Epithelial cell of esophagus (primary cell): ENCODE measurements at regions not wholly inside any gene's neighbourhood (a gene's known extent, or its start where the extent isn't known, plus 50 kb on each side); places are given as distances from the start of the nearest gene placed in this dataset.

Experiments
- DNase-seq: peaks from one replicate; pipeline ENCODE4 v3.0.0; 2010; ENCODE audit warnings: low read depth
- H3K4me3 ChIP-seq: 2 replicates; pipeline ENCODE4 v1.5.1; 2011; ENCODE audit warnings: mild to moderate bottlenecking, low read length, control low read depth
- CTCF ChIP-seq: IDR thresholded peaks from 2 replicates; pipeline ENCODE4 v1.5.1; 2011; ENCODE audit warnings: low read depth, mild to moderate bottlenecking, low read length, control low read depth, inconsistent platforms; ENCODE audit not compliant: insufficient read depth; ENCODE audit errors: missing control alignments

- no peak for DNase-seq
- no peak overlapping the region for H3K4me3 ChIP-seq
- TF ChIP-seq CTCF, result no peak
Measured at GRCh38 chr5:35482167-35482755, 135.4 kb upstream of the SPEF2 start.

DNA sequence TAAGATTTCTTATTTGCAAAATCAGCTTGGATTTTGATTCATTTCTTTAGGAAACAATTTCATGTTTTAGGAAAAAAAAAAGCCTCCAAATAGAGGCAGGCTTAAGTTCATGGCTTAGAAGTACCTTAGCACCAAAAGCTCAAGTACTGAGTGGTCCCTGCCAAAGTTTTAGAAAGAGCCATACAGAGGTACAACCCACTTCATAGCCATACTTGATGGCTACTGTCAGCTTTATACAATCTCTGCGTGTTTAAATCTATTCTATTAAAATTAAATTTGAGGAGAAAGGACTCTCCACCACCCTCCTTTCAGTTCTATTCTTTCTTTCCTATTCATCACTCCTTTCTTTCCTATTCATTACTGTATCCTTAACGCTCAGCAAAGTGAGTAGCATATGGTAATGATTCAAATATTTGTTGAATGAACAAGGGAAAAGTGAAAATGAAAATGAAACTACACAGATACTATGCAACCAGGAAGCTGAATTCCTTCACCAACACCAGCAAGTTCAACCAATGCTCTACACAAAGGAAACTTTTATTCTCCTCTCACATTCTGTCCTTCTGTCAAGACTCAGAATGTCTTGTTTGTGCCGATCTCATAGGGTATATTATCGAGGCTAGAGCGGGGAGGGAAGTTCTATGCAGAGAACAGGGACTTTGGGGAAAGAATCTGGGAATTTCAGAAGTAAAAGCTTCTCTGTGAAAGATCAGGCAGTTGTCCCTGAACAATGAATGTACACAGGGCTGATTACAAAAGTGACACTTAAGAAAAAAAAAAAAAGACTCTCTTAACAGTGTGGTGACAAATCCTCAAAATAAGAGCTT, 138.6 kb upstream of the SPEF2 start:
- DNase-seq, result peak; percentile 50
- no peak for TF ChIP-seq CTCF
- peak overlapping the region; percentile 36 for H3K4me3 ChIP-seq

GRCh38 chr5:35477911-35478310, 139.8 kb upstream of the SPEF2 start:
- DNase-seq, result no peak
- TF ChIP-seq CTCF, result no peak
- no peak overlapping the region for H3K4me3 ChIP-seq

DNA sequence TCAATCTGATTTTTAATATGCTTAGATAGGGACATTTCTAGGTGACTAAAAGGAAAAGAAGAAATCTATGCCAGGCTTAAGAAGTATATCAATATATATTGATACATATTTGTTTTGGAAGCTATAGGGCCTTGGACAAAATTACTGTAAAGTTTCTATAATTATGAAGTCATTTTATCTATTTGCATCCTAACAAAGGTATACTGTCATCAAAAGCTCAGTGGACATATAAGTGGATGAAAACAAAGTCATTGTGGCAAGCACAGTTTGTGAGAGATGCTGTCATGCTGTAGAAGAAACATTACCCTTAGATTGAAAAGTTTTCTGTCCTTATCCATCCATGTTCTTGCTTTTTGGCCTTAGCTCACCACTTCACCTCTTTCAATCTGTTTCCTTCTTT, 140.3 kb upstream of the SPEF2 start:
- H3K4me3 ChIP-seq, result no peak overlapping the region
- no peak for DNase-seq
- no peak for TF ChIP-seq CTCF

DNA sequence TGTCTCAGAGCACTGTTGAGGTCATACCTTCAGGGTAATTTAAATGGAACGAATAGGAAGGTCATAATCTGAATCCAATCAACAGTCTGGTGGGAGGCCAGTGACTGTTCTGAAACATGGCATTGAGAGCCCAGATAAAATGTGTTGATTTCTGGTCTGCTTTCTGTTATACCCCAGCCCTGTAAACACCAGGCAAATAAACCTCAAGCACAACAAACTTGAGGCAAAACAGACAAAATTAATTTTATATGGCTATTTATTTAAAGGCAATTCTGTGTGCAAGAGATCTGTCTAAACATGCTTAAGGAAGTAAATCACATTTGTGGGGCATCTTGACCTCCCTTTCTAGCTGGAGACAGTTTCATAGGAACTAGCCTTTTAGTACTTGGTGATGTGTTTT, 140.9 kb upstream of the SPEF2 start:
- H3K4me3 ChIP-seq, result no peak overlapping the region
- DNase-seq, result no peak
- TF ChIP-seq CTCF, result no peak

- DNase-seq, result no peak
- no peak for TF ChIP-seq CTCF
Measured at GRCh38 chr5:35476036-35476435, 141.6 kb upstream of the SPEF2 start.

More at GRCh38 chr5:35476036-35476435, 141.6 kb upstream of the SPEF2 start:
- no peak overlapping the region for H3K4me3 ChIP-seq
